HepG2 (cell line): ENCODE measurements at regions not wholly inside any gene's neighbourhood (a gene's known extent, or its start where the extent isn't known, plus 50 kb on each side); places are given as distances from the start of the nearest gene placed in this dataset.

Experiments used
- ATF2 ChIP-seq: sonication (generic); formaldehyde crosslinking; IDR thresholded peaks from 2 replicates; pipeline ENCODE4 v1.4.0; 2020; ENCODE audit warnings: missing genetic modification reagents
- CEBPG ChIP-seq: IDR thresholded peaks from 2 replicates; pipeline ENCODE4 v1.6.1; 2016
- ESRRA ChIP-seq: sonication (generic); formaldehyde crosslinking; IDR thresholded peaks from 2 replicates; pipeline ENCODE4 v1.5.1; 2020; ENCODE audit warnings: mild to moderate bottlenecking, low read depth, missing genetic modification reagents
- FOSL2 ChIP-seq: sonication (generic); formaldehyde crosslinking; IDR thresholded peaks from 2 replicates; pipeline ENCODE4 v1.4.0; 2020; ENCODE audit warnings: missing genetic modification reagents
- FOXK1 ChIP-seq: sonication (generic); formaldehyde crosslinking; IDR thresholded peaks from 2 replicates; pipeline ENCODE4 v1.4.0; 2020; ENCODE audit warnings: low read depth, missing genetic modification reagents, borderline replicate concordance
- GABPA ChIP-seq, 2 experiments: IDR thresholded peaks; 2 replicates each; pipeline ENCODE4 v1.6.1; 2011 to 2016; ENCODE audit warnings: low read depth in 2 of 2, low read length in 1 of 2, missing biosample characterization in 1 of 2, missing genetic modification characterization in 1 of 2
- GFI1 ChIP-seq: sonication (generic); formaldehyde crosslinking; IDR thresholded peaks from 2 replicates; pipeline ENCODE4 v1.5.0; 2020; ENCODE audit warnings: missing genetic modification reagents, mild to moderate bottlenecking, borderline replicate concordance
- HOMEZ ChIP-seq: IDR thresholded peaks from 2 replicates; pipeline ENCODE4 v1.6.1; 2016; ENCODE audit warnings: low read depth
- IRF2 ChIP-seq: IDR thresholded peaks from 2 replicates; pipeline ENCODE4 v1.6.1; 2018; ENCODE audit warnings: missing genetic modification reagents, missing compliant biosample characterization
- KLF16 ChIP-seq, 2 experiments: sonication (generic) in 1 of 2; formaldehyde crosslinking in 1 of 2; IDR thresholded peaks; 2 replicates each; pipeline versions ENCODE4 v1.6.1 to v1.8.0; 2016 to 2023; ENCODE audit warnings: missing genetic modification reagents in 2 of 2, missing compliant biosample characterization in 1 of 2
- KMT2B ChIP-seq: IDR thresholded peaks from 2 replicates; pipeline ENCODE4 v1.6.1; 2016; ENCODE audit warnings: missing genetic modification reagents, missing compliant biosample characterization
- MAX ChIP-seq: IDR thresholded peaks from 2 replicates; pipeline ENCODE4 v1.6.1; 2012; ENCODE audit warnings: inconsistent platforms
- NR2F6 ChIP-seq, 2 experiments: IDR thresholded peaks; 2 replicates each; pipeline ENCODE4 v1.6.1; 2016; ENCODE audit warnings: antibody characterized with exemption in 1 of 2, mild to moderate bottlenecking in 1 of 2
- RAD21 ChIP-seq: fragments of 450-650 bp; formaldehyde crosslinking; IDR thresholded peaks from 2 replicates; pipeline ENCODE4 v1.5.0; 2020; ENCODE audit warnings: mild to moderate bottlenecking
- RCOR2 ChIP-seq: IDR thresholded peaks from 2 replicates; pipeline ENCODE4 v1.6.1; 2016; ENCODE audit warnings: missing biosample characterization, missing genetic modification reagents
- REPIN1 ChIP-seq: sonication (generic); formaldehyde crosslinking; IDR thresholded peaks from 2 replicates; pipeline ENCODE4 v1.8.0; 2022; ENCODE audit warnings: missing genetic modification reagents, low read depth, mild to moderate bottlenecking, borderline replicate concordance
- TARDBP ChIP-seq: sonication (generic); formaldehyde crosslinking; IDR thresholded peaks from 2 replicates; pipeline ENCODE4 v1.8.0; 2022; ENCODE audit warnings: mild to moderate bottlenecking, missing genetic modification reagents
- TSC22D2 ChIP-seq: sonication (generic); formaldehyde crosslinking; IDR thresholded peaks from 2 replicates; pipeline ENCODE4 v1.5.1; 2020; ENCODE audit warnings: missing genetic modification reagents, mild to moderate bottlenecking, borderline replicate concordance
- ZBTB42 ChIP-seq: sonication (generic); formaldehyde crosslinking; IDR thresholded peaks from 2 replicates; pipeline ENCODE4 v1.5.0; 2020; ENCODE audit warnings: mild to moderate bottlenecking, missing genetic modification reagents
- ZNF367 ChIP-seq: sonication (generic); formaldehyde crosslinking; IDR thresholded peaks from 2 replicates; pipeline ENCODE4 v1.4.0; 2020; ENCODE audit warnings: missing genetic modification reagents, borderline replicate concordance
- ZNF580 ChIP-seq: IDR thresholded peaks from 2 replicates; pipeline ENCODE4 v1.6.1; 2016; ENCODE audit warnings: low read depth, borderline replicate concordance
- ZNF710 ChIP-seq: sonication (generic); formaldehyde crosslinking; IDR thresholded peaks from 2 replicates; pipeline ENCODE4 v1.5.0; 2020; ENCODE audit warnings: mild to moderate bottlenecking, missing genetic modification reagents, borderline replicate concordance
- ZNF782 ChIP-seq: sonication (generic); formaldehyde crosslinking; IDR thresholded peaks from 2 replicates; pipeline ENCODE4 v1.4.0; 2020; ENCODE audit warnings: missing genetic modification reagents, mild to moderate bottlenecking, borderline replicate concordance

- TF ChIP-seq RCOR2 (peak; percentile 64; the same call in 1 of the 2 replicates), FOXK1 (peak; percentile 25; the same call in 1 of the 2 replicates), ESRRA (CRISPR knock-in tag) (no peak), IRF2 (0 out of 2 replicates have a peak, but pooled peaks have one; percentile 49), MAX (no peak; the same call in 1 of the 2 replicates), TSC22D2 (CRISPR knock-in tag) (peak; percentile 74; the same call in 1 of the 2 replicates), CEBPG (CRISPR knock-in tag) (peak; percentile 29; the same call in 1 of the 2 replicates), GFI1 (CRISPR knock-in tag) (peak; percentile 92), ZBTB42 (CRISPR knock-in tag) (0 out of 2 replicates have a peak, but pooled peaks have one; percentile 40), ZNF782 (CRISPR knock-in tag) (0 out of 2 replicates have a peak, but pooled peaks have one; percentile 23), ZNF710 (CRISPR knock-in tag) (0 out of 2 replicates have a peak, but pooled peaks have one; percentile 14), ZNF367 (CRISPR knock-in tag) (no peak), RAD21 (CRISPR knock-in tag) (peak; percentile 88), HOMEZ (0 out of 2 replicates have a peak, but pooled peaks have one; percentile 29), TARDBP (CRISPR knock-in tag) (peak; percentile 23; the same call in 1 of the 2 replicates), NR2F6 (IDR thresholded peaks at IDR 0.05) (no peak), NR2F6 (CRISPR knock-in tag; IDR thresholded peaks at IDR 0.05) (no peak), ZNF580 (CRISPR knock-in tag) (peak; percentile 76; the same call in 1 of the 2 replicates), ATF2 (CRISPR knock-in tag) (peak; percentile 82; the same call in 1 of the 2 replicates), GABPA (IDR thresholded peaks at IDR 0.05; ENCODE audit: low read depth, low read length) (no peak), GABPA (CRISPR knock-in tag; IDR thresholded peaks at IDR 0.05; ENCODE audit: low read depth) (peak; percentile 41; the same call in 1 of the 2 replicates), KMT2B (0 out of 2 replicates have a peak, but pooled peaks have one; percentile 32), KLF16 (CRISPR knock-in tag; IDR thresholded peaks at IDR 0.05) (peak in 1 of 2 experiments; percentile 45; a peak in 1 of 4 replicates), FOSL2 (peak; percentile 53), REPIN1 (CRISPR knock-in tag) (peak; percentile 45; the same call in 1 of the 2 replicates)
These were observed 155.2 kb downstream of the SH3BP4 start (continued) for GRCh38 chr2:235106874-235107639.
